BJ (cell line): ENCODE measurements at regions not wholly inside any gene's neighbourhood (a gene's known extent, or its start where the extent isn't known, plus 50 kb on each side); places are given as distances from the start of the nearest gene placed in this dataset.

Experiments used
- CTCF ChIA-PET: fragments of 350-600 bp; formaldehyde crosslinking; extraction: SDS; loops from one replicate; lab custom pipeline; 2021; ENCODE audit warnings: antibody characterized with exemption, inconsistent platforms; lab: Yijun Ruan, JAX
- POLR2A ChIA-PET: fragments of 300-600 bp; sonication (Branson Sonifier 250); formaldehyde crosslinking; extraction: SDS; loops from one replicate; lab custom pipeline; 2021; ENCODE audit warnings: antibody characterized with exemption; lab: Charles Lee
- DNase-seq: peaks from one replicate; pipeline ENCODE4 v3.0.0-alpha.2; 2011; ENCODE audit warnings: low read depth
- H3K27me3 ChIP-seq: 2 replicates; pipeline ENCODE4 v1.6.0; 2011; ENCODE audit warnings: low read length; ENCODE audit not compliant: control insufficient read depth, insufficient read depth
- H3K36me3 ChIP-seq: 2 replicates; pipeline ENCODE4 v1.5.1; 2011; ENCODE audit warnings: low read length; ENCODE audit not compliant: control insufficient read depth, insufficient read depth
- H3K4me3 ChIP-seq: 2 replicates; pipeline ENCODE4 v1.5.1; 2011; ENCODE audit warnings: low read depth, mild to moderate bottlenecking, control low read depth, low read length
- TF ChIP-seq, protein P1 (sequence below): IDR thresholded peaks from 2 replicates; pipeline ENCODE4 v1.5.1; 2011; ENCODE audit warnings: low read depth, mild to moderate bottlenecking, control low read depth, inconsistent platforms, low read length, moderate library complexity; ENCODE audit not compliant: insufficient read depth

DNA sequence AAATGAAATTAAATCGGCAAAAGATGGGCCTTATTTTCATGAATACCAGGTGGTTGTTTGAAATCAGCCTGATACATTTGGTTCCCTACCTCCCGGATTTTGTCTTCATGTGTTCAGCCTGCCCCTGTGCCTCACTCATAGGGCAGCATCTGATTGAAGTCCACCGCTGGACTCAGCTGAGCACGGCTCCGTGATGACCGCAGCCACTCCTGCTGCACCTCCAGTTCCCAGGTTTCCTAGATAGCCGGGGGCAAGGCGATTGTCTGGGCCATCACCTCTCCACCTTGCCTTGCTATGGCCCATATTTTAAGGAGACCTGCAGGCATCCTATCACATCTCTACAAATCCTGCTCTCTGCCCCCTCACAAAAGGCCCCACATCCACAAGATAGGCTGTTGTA is 563.8 kb downstream of the NUF2 start:
- ChIA-PET CTCF (interaction anchor here (1.3 to 1.6 kb wide), 2 partner anchors 13 to 47 kb away, joined by 3 to 4 read pairs; no protein-coding TSS in a partner anchor), POLR2A (no interaction called here)
- Histone ChIP-seq H3K27me3 (no peaks in the 10 kb centered on the region), H3K4me3 (no peak overlapping the region), H3K36me3 (no peaks in the 10 kb centered on the region)
- no peak for DNase-seq
- TF ChIP-seq, protein P1, sequence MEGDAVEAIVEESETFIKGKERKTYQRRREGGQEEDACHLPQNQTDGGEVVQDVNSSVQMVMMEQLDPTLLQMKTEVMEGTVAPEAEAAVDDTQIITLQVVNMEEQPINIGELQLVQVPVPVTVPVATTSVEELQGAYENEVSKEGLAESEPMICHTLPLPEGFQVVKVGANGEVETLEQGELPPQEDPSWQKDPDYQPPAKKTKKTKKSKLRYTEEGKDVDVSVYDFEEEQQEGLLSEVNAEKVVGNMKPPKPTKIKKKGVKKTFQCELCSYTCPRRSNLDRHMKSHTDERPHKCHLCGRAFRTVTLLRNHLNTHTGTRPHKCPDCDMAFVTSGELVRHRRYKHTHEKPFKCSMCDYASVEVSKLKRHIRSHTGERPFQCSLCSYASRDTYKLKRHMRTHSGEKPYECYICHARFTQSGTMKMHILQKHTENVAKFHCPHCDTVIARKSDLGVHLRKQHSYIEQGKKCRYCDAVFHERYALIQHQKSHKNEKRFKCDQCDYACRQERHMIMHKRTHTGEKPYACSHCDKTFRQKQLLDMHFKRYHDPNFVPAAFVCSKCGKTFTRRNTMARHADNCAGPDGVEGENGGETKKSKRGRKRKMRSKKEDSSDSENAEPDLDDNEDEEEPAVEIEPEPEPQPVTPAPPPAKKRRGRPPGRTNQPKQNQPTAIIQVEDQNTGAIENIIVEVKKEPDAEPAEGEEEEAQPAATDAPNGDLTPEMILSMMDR = no peak

DNA sequence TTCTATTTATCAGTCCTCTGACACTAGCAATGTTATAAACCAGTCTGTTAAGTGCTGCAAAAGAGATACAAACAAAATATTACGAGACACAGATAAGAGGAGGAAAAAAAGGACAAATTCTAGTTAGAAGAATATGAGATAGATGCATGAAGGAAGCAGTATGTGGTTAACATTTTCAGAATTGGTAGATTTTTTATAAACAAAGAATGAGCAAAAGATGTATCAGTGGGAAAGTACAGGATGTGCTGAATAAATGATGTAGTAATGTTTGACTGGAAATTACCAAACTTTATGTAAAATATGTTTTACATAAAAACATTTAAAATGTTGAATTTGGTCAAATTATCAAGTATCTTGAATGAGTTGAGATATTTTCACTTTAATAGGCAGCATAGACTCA is 574.2 kb downstream of the NUF2 start:
- no peak overlapping the region for H3K4me3 ChIP-seq
- H3K36me3 ChIP-seq = no peaks in the 10 kb centered on the region
- TF ChIP-seq, protein P1 = no peak
- H3K27me3 ChIP-seq = no peaks in the 10 kb centered on the region
- ChIA-PET POLR2A (no interaction called here), CTCF (no interaction called here)
- DNase-seq = no peak

GRCh38 chr1:163897412-163898155 is 575.8 kb downstream of the NUF2 start:
- POLR2A ChIA-PET = interaction anchor here (0.5 kb wide), 1 partner anchor 662 kb away, joined by 5 read pairs; the partner anchor contains the start of gene PBX1
- CTCF ChIA-PET = interaction anchor here (1.0 to 1.7 kb wide), 2 partner anchors 13 to 133 kb away, joined by 3 to 4 read pairs; no protein-coding TSS in a partner anchor
- H3K4me3 ChIP-seq = no peak overlapping the region
- H3K36me3 ChIP-seq = no peaks in the 10 kb centered on the region
- DNase-seq = peak; percentile 88
- TF ChIP-seq, protein P1 = no peak
- H3K27me3 ChIP-seq = no peaks in the 10 kb centered on the region

DNA sequence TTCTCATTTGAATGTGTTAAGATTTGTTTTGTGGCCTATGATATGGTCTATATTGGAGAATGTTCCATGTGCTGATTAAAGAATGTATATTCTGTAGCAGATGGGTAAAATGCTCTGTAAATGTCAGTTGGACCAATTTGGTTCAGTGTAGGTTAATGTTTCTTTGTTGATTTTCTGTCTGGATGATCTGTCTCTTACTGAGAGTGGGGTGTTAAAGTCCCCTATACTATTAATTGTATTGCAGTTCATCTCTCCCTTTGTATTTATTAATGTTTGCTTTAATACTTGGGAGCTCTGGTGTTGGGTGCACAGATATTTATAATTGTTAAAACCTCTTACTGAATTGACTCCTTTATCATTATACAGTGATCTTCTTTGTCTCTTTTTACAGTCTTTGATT is 584.5 kb downstream of the NUF2 start:
- CTCF ChIA-PET = no interaction called here
- TF ChIP-seq, protein P1 = no peak
- Histone ChIP-seq H3K36me3 (no peaks in the 10 kb centered on the region), H3K4me3 (no peak overlapping the region), H3K27me3 (no peaks in the 10 kb centered on the region)
- POLR2A ChIA-PET = no interaction called here
- no peak for DNase-seq

DNA sequence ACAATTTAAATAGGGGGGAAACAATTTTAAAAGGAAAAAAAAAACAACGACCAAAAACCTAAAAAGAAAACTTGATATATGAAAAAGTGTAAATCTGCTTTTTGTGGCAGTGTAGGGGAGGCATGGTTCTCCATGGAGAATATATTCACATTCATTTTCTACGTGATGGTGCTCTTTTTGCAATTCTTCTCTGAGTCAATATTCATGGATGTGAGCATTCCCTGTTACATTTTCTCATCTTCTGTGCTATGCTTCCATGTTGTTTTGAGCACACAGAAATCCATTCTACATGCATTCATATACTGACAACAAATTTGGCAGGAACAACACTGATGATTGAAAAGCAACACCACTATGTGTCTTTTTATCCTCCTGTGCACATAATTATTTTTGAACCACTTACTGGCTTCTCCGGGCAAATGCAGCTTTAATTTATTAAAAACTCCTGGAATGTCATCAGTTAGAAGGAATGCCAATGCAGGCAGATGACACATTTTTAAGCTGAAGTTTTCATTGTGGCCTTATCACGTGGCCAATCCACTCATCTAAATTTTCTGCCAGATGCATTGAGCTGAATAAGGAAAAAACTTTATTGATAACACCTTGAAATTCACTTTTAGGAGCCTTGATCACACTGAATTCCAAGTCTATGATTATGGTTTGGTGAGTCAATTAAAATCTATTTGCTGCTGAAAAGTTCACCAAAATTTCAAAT is 590.6 kb downstream of the NUF2 start:
- peak; percentile 21 for DNase-seq

More for the DNA sequence above, 590.6 kb downstream of the NUF2 start:
- Histone ChIP-seq H3K4me3 (no peak overlapping the region), H3K36me3 (no peaks in the 10 kb centered on the region), H3K27me3 (no peaks in the 10 kb centered on the region)
- ChIA-PET POLR2A (no interaction called here), CTCF (no interaction called here)
- TF ChIP-seq, protein P1 = no peak
